ENCODE measurements at regions not wholly inside any gene's neighbourhood (a gene's known extent, or its start where the extent isn't known, plus 50 kb on each side); places are given as distances from the start of the nearest gene placed in this dataset.
A peak's percentile ranks its signal among the peaks of the same experiment; 100 is the strongest.
"Not testable (repeated sequence)": the region's sequence is repeated elsewhere in the genome, so short reads cannot be mapped to it uniquely, and the experiment has no call there.

DNA sequence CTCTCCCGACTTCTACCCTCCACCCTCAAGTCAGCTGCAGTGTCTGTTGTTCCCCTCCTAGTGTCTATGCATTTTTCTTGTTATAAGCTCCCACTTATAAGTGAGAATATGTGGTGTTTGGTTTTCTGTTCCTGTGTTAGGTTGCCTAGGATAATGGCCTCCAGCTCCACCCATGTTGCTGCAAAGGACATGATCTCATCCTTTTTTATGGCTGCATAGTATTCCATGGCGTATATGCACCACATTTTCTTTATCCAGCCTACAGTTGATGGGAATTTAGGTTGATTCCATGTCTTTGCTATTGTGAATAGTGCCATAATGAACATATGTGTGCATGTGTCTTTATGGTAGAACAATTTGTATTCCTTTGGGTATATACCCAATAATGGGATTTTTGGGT, 80.7 kb downstream of the SPTSSA start:
- DNase-seq, result not testable (repeated sequence)

DNA sequence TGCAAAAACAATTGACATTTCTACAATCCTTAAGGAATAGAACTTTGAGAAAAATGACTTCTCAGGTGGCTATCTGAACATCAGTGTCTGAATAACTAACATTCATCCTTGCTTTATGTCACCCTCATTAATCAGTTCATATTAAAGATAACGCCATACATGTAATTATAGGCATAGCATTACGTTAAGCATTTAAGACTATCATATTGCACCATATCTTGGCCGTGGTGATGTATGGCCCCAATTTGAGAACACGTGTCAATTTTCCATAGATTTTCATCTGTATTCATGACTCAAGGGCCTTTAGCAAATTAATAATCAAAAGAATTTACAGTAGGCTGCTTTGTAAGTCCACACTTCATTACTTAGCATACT, 81.6 kb downstream of the SPTSSA start:
- DNase-seq, result peak; percentile 60

DNA sequence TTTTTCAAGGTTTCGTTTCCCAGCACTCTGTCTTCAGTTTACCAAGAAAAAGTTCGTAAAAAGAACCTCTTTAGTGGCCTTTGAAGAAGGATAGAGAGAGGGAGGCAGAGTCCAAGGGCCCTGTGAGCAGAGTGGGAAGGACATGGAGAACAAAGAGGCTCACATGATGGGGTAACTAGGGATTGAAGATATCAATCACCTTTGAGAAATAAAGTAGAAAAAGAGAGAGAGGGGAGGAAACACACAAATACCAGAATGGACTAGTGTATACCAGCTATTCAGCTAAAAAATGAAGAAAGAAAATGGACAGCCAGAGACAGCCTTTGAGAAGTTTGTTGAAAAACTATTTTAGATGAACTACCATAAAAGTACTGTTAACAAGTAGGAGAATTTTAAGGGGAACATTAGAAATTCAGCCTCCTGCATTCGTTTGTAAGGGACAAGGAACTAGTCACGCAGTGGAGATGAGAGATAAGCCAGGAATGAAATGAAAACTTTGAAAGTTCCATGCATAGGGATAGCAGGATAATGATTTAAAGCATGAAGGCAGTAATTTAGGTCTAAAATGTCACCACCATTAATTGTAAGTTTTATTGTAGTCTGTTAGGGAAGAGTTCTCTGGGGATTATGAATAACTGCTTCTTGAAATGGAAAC, 82.1 kb downstream of the SPTSSA start:
- peak; percentile 60 for DNase-seq

DNA sequence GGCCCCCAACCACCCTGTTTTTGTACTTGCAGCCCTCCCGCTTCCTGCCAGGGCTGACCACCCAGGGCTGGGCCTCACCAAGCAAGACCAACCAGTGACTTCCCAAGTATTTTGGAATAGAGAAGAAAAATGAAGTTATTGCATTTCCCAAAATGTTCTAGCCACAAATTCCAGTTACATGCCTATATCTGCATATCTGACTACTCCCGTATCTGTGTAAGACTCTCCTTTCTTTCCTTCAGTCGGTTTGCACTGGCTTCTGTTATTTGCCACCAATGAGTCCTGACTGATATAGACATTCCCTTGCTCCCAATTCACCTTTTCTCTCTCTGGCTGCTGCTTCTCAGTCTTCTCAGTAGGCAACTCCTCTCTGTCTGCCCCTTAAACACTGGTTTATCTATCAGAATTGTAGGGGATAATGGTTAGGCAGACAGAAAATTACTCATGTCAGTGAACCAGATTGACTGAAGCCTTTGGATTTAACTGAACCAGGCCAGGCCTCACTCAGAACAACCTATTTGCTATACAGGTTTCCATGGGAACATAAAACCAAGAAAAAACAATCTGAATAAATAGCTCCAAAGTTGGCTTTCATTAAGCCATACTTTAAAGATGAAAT, 85.3 kb downstream of the SPTSSA start:
- DNase-seq, result peak; percentile 23

DNA sequence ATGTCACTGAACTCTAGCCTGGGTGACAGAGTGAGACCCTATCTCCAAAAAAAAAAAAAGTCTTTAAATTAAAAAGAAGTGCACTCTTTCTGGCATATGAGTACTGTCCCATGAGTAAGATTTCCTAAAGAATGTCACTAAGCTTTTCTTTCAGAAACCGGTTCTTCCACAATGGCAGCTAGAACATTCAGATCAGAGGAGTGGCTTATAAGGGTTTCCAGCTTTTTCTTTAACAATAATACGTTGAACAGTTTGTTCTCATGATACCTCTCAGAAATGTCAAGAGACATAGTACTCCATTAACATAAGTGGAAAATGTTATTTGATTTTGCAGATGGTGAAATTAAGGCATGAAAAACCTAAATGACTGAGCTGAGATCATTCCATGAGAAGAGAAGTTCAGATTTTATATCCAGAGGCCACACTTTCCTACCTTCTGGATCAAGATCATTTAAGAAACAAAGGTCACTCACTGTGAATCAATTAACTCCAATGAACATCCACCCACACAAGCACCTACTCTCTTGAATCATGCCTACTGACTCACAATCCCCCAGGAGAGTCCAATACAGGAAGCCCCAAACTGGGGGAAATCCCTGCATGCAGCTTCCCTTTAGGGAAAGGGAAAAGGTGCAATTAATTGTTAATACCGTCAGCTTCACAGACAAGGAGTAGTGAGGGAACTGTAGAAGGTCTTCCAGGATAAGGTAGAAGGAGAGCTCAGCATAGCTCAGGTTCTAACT, 86.9 kb downstream of the SPTSSA start:
- DNase-seq, result no peak

DNA sequence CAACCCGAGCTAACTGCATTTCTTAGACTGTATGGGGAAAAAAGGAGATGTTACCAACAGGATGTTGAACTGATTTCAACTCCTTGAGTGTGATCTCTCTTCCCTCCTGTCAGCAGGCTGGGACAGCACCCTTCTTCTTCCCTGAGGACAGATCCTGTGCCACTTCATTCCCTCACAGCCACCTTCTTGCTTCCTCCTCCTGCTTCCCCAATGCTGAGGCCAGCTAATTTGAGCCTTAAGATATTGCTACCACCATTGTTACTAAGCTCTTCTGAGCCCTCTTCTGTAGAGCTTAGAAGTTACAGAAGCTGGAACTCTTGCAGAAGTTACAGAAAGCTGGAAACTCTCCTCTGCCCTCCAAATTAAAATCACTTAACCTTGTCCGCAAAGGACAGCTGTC, 88.8 kb downstream of the SPTSSA start:
- no peak for DNase-seq

DNA sequence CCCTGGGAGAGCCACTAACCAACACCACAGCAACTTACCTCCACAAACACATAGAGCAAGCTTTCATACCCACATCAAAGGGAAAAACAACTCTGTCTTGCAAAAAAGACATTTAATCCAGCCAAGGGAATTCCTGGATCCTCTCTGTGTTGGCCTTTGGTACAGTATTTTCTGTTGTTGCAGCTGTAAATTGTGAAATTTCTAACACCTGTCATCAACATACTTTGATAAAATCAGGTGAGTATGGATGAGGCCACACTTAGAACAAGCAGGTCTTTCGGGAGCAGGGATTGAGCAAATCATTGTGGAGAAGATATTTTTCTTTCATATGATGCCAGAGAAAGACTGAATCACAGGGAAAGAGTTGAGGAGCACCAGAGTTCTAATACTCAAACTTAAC, 89.3 kb downstream of the SPTSSA start:
- DNase-seq, result no peak

DNA sequence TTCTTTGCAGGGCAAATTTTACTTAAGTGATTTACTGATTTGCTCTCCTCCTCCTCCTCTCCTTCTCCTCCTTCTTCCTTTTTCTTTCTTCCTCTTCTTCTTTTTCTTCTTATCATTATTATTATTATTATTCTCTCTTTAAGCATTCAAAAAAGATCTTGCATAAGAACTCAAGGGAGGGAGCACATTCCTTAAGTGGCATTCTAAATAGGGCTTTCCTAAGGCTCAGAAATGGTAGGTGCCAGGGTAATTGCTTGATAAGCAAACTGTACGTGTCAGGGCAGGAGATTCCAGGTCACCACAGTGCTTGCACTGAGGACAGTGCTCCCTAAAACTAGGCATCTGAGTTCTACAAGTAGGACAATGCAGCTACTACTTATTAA, 92.4 kb downstream of the SPTSSA start:
- DNase-seq, result no peak

DNA sequence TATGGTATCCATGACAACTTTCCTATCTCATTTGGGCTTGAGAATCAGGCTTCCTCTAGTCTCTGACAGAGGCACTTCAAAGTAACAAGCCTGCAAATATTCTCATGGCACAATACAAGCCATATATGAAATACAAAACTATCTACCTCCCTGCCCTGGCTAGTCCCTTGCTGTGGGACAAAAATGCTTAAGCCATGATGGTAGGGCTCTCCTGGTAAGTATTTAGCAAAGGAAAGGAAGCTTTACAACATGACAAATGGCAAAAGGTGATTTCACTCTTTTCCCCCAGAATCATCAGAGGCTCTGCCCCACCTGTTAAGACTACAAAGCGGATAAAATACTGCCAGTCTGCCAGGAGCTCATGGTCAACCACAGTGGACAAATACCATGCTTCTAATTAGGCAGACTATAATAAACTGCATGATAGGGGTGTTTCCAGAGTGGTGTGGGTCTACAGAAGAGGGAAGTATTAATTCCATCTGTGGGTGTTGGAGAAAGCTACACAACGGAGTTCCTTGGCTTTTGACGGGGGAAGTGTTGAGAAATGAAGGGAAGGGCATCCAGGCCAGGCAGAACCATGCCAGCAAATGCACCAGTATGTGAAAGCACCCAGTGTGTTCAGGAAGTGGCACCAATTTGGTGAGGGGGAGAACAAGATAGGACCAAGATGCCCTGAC, 92.9 kb downstream of the SPTSSA start:
- DNase-seq, result peak; percentile 58

DNA sequence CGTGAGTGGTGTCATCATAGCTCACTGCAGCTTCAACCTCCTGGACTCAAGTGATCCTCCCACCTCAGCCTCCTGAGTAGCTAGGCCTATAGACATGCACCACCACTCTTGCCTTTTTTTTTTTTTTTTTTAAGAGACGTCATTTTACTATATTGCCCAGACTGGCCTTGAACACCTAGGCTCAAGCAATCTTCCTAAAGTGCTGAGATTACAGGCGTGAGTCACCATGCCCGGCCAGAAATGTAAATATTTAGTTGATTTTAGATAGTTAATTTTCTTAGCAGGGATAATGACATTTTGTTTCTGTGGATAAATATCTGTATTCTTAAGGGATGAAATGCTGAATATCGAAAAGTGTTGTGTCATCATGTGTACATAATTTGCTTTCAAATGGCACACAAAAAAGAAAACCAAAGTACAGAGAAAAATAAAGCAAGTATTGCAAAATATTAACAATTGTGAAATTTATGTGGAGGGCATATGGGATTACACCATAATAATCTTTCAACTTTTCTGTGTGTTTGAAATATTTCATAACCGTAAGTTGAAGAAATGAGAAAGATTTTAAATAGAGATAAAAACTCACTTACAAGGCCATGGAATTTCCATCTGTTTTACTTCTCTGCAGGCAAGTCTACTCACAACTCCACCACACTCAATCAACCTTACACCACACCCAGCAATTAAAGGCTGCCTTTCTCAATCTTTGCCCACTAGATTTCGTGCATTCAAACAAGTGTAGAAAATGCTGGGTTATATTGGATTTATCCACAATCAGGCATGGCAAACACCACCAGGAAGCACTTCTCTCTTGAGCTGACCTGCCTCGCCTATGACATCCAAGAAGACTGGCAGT, 93.7 kb downstream of the SPTSSA start:
- DNase-seq, result peak; percentile 78

DNA sequence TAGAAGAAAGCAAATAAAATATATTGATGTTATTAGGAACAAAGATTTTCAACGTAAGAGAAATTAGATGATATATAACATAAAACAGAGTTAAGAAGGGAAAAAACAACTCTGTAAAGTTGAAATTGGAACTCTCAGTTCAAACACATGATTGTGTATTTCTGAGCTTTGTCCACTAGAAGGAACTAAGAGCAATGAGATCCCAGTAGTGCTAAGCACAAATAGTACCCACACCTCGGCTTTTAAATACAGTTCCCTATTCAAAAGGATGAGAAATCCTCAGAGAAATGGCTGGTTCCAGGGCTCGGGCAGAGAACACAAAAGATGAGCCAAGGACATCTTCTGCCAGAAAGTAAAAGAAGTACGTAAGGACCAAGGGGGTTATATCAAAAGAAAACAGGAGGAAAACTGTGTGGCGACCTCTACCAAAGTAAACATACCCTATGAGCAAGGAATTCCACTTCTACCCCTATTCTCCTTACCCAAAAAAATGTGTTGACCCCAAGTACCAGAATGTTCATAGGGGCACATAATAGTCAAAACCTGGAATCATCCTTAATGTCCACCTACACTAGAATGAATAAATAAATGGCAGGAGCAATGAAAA, 96.6 kb downstream of the SPTSSA start:
- DNase-seq, result peak; percentile 43

DNA sequence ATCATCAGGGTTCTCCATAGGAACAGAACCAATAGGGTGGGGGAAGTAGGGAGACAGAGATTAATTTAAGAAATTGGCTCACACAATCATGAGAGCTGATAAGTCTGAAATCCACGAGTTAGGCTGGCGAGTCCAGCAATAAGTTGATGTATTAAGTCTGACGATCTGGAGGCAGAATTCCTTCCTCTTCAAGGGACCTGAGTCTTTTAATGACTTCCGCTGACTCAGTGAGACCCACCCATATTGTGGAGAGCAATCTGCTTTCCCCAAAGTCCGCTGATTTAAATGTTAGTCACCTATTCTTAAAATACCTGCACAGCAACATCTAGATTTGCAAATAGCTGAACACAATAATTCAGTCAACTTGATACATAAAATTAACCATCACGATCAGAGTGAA, 97.8 kb downstream of the SPTSSA start:
- no peak for DNase-seq

DNA sequence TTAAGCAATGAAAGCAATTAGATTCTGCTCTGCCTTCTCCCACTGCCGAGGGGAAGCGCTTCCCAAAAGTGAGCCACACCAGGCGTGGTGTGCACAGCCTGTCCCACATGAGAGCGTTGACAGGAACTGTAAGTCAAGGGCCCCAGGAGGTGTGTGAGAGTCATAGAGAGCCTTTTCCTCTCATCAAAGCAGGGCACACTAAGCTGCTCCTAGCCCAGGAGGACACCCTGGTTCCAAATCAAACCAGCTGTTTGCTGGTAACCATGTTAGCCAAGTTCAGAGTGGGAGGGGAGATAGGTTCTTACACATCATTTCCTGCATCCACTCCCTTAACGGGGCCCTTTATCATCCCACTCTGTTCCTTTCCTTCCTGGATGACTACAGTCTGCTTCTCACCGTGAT, 98.3 kb downstream of the SPTSSA start:
- no peak for DNase-seq

DNA sequence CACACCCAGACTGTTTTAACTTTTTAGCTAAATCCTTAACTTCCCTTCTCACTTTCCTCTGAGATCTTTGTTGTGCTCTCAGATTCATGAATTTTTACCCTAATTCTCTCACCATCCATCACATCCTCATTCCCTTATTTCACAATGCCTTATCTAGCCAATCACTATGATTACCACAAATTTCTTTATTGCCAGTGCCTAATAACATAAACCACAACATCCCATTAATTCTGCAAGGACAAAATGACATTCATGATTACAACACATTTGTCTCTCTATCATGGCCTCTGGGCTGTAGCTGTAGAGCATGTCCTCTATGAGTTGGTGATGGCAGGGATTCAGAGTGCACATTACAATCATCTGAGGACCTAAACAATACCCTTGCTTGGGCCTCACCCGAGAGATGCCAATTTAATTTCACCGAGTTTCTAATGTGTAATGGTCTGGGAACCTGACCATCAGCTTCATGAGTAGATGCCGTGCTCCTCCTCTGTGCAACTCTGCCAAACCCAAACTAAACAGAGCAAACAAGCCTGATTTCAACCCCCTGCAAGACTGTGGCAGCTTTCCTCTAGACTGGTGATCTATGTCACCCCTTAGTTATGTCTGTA, 99.3 kb downstream of the SPTSSA start:
- no peak for DNase-seq

DNA sequence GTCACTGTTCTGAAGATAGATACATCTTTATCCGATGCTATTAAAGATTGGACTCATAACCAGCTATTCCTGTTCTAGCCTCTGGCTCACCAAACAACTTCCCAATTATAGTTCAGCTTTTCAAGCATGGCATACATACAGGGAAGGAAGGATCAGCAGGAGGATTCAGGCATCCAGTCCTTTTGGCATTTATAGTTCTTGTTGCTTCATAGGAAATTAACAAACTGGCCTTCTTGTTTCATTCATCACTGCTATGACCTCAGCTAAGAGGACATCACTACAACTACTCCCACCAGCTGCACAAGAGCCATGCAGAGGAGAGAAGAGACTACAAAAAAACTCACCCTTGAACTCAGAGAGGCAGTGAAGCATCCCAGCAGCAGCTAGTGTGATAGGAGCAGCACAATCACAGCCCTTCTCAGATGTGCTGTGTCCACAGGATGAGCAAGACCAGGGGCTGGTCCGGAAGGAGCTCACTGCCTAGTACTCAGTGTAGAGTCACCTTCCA, 100.5 kb downstream of the SPTSSA start:
- DNase-seq, result no peak

DNA sequence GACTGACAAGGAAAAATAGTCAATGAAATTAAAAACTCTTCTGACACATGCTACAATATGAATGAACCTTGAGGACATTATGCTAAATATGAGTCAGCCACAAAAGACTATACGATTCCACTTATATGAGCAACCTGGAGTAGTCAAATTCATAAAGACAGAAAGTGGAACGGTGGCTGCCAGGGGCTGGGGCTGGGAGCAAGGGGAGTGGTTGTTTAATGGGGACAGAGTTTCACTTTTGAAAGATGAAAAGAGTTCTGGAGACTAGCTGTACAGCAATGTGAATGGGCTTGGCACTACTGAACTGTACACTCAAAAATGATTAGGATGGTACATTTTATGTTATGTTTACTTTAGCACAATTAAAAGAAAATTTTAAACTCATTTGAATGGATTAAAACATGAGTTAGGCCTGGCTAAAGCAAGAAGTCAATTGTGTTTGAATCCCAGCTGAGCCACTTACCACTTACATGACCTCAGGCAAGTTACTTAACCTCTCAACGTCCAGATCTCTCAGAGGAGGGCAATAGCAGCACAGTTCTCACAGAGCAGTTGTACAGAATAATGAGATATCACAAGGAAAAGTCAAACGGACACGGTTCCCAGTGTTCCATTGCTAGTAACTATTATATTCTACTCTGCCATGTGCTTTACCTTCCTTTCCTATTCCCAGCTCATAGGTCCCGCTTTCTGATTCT, 102.5 kb downstream of the SPTSSA start:
- DNase-seq, result peak; percentile 74

DNA sequence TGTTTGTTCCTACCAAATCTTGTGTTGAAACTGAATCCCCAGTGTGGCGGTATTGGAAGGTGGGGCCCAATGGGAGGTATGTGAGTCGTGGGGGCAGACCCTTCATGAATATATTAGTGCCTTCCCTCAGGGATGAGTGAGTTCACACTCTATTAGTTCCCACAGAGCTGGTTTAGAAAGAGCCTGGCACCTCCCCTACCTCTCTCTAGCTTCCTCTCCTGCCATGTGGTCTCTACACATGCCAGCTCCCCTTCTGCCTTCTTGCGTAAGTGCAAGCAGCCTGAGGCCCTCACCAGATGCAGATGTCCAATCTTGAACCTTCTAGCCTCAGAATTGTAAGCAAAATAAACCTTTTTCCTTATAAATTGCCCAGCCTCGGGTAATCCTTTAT, 105.8 kb downstream of the SPTSSA start:
- peak; percentile 72 for DNase-seq

DNA sequence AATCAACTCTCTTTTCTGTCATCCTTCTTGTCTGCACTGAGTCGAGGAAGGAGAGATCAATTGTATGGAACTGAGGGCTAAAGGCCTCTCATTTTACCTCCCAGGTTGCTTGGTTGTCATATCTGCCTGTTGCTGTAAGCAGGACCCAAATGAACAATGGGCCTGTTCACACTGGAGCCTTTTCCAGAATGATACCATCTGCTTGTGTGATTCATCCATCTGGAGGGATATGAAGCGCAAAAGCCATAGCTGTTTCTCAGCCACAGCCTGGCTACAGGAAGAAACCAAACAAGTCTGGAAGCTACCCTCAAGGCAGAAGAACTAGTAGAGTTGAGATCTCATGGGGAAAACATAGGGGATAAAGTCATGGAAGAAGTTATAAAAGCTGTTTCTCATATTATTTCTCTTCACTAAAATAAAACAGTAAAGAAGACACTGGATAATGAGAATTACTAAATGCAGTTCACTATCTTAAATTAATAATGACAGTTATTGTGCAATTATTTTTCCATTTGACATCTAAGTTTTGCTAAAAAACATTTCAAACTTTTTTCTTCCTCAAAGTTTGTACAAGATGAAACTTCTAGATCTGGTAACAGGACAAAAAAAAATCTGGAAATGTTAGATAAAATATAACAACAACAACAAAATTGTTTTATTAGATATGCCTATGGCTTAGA, 106.3 kb downstream of the SPTSSA start:
- DNase-seq, result peak; percentile 89

DNA sequence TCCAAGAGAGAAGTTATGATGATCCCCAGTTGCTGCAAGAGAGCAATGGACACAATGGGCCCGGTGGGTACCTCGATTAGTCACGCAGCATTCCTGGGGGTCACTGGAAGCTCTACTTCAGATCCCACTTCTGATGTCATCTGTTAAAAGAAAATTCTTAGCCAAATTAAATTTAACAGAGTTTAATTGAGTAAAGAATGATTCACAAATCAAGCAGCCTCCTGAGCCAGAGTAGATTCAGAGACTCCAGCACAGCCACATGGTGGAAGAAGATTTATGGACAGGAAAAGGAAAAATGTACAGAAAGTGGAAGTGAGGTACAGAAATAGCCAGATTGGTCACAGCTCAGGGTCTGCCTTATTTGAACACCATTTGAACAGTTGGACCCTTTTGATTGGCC, 107.5 kb downstream of the SPTSSA start:
- DNase-seq, result peak; percentile 30

DNA sequence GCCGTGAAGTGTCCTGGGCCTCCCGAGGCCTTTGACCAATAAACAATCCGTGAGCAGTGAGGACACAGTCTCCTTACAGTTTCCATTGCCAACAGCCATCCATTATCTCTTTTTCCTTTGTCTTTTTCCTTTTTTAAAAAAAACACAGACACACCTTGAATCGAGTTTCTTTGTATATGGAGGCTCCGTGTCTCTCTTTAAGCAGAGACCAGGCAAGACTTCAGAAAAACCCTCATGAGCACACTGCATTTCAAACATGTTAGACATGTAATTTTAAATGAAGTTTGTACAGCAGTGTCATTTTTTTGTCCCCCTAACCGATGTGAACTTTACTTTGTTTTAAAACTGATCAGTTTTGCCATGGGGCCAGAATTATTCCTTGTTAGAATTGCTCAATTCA, 111.1 kb downstream of the SPTSSA start:
- peak; percentile 39 for DNase-seq
